GM18861 (cell line): ENCODE measurements at regions not wholly inside any gene's neighbourhood (a gene's known extent, or its start where the extent isn't known, plus 50 kb on each side); places are given as distances from the start of the nearest gene placed in this dataset.

Experiments used
- ATAC-seq: cut with Tn5 transposase; IDR thresholded peaks from one replicate; pipeline ENCODE4 v1.9.1; 2021; ENCODE audit not compliant: unreplicated experiment

DNA sequence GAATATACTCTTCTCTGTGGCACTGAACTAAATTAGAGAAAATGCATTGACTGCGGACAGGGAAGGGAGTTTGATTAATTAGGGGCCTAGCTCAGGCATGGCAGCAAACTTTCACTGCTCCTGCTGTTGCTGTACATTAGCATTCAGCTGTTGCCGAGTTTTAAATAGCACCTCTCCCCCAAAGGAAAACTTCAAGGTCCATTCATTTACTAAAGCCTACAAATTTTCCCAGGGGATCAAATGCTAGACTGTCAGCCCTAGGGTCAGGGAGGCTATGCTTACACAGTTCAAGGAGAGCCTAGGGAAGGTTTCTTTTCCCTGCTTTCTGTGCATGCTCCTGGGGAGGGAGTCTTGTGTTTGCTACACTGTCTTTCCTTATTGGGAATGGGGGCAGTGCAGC, 60.0 kb upstream of the GZMB start:
- no peak for ATAC-seq

DNA sequence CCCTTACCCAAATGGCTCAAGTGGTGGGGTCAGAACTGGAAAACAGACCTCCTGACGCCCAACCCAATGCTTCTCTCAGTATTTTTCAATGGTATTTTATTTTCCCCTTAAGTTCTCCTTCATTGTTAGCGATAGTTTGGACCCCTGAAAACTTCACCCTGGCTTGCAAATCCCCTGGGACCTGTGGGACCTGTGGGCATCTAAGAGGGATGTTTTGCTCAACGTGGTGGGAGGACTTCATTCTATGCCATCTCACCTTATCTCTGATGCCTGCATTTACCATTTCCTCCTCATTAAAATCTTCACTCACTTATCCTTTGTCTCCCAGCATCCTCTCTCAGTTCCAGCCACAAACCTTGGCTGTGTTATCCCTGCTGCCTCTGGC, 59.4 kb upstream of the GZMB start:
- ATAC-seq, result no peak

DNA sequence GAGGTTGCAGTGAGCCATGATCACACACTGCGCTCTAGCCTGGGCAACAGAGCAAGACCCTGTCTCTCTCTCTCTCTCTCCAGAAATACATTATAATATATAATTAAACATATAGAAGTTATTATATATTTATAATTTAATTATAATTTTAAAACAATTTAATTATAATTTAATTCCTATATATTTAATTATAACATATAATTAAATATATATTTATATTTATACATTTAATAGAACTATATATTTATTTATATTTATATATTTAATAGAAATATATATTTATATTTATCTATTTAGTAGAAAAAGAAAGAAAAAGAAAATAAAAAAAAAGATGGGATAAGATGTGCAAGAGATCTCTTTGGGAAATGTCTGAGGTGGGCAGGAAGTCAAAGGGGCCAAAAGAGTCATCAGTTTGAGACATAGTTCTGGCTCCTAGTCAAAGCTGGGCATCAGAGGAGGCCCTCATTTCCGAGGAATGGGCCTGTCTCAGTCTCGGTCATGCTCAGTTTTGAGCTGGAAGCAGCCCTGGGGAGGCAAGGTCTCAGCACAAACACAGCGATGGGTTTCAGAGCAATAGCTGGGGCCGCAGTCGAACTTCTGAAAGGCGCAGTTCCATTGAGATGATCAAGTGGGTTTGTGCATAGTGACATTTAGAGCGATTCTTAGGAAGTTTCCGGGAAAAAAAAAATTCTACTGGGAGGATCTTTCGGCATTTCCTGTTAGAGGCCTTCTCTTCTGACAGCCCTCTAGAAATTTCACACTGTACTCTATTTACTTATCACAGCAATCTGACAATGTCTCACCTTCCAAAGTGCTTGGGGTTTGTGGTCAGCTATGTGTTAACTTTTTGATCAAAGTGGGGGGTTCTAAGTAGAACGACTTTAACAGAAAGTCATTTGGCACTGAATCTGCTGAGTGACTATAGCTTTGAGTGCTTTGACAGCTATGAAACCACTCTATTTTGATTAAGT, 58.7 kb upstream of the GZMB start:
- ATAC-seq, result no peak

DNA sequence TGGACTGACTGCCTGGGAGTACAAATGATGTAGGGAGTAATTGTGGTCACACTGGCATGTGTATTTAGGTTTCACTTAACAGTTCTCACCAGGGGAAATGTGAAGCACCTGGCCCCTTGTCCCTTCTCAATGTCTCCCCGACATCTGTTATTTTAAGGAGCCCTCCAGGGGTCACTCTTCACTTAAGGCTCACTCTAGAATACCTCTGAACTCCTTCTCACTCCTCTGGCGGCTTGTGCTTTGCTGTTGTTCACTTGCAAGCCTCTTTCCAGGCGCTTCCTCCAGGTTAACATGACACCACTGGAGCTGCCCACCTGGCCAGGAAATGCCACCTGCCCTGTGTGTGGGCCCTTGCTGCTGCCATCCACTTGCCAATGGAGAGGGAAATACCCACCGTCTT, 56.5 kb upstream of the GZMB start:
- peak; percentile 45 for ATAC-seq

DNA sequence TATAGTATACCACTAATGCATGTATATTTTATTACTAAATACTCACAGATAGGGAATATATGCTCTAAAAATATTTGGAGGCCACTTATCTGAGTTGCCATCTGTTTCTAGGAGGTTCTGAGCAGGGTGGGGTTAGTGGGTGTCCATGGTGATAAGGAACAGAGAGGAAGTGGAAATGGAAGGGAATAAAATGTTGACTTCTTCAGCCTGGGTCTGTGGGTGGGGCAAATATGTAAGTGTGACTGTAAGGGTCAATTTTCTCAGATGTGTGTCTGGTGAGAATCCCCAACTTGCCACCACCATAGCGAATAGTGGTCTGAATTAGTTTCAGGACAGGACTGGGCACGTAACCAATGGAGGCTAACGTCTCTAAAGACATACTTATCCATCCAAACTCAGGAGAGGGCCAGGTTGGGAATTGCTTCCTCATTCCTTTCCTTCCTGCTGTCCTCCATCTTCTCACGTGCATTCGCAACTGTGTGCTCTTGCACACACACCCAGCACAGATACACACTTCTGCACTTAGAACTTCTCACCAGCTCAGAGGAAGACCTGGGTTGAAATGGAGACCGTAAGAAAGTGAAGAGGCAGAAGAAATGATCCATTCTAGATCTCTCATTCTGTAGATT, 54.2 kb upstream of the GZMB start:
- no peak for ATAC-seq
